ENCODE measurements at regions not wholly inside any gene's neighbourhood (a gene's known extent, or its start where the extent isn't known, plus 50 kb on each side); places are given as distances from the start of the nearest gene placed in this dataset.

DNA sequence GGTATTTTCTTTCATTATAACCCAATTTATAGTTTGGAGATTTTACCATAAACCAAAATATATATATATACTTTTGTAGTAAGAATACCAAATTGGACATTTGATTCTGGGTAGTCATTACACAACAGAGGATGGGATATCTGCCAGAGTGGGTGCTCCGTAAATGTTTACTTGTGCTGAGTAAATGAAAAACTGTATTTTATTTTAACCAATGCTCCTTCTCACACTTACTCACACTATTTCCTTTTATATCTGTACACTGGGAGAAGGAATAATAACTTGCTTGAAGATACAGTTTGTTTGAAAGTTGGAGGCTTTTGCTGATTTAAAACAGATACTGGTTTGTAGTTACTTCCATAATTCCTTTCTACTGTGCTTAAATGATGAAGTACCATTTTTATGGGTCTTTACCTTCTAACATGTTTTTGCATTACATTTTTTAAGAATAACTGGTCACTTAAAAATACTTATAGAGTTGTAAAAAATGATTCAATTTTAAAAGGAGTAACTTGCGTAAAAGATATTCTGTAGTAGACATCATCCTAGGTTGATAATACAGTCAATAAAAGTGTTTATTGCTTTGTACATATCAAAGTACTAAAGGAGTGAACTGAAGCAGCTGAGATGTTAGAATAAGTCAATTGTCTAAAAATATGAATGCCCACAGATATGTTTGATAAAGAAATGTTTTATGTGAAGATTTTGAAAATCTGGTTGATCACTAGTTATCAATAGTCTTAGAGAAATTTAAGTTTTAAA is 411.7 kb downstream of the UTRN start:
- DNase-seq, result no peak

DNA sequence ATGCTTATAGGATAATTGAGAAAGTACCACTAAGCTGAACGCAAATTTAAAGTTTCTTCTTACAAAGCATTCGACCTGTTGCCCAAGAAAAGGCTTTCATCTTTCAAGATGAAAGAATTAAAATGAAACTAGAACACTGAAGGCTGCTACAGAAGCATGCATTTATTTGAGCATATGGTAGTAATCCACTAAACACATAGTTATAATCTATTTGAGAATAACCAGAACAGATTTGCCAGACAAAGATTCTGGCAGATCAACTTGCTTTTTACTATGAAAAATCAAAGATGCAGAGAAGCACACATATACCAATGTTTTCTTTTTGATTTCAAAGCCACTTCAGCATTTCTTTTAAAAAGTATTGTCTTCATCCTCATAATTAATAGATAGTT is 412.2 kb downstream of the UTRN start:
- no peak for DNase-seq

DNA sequence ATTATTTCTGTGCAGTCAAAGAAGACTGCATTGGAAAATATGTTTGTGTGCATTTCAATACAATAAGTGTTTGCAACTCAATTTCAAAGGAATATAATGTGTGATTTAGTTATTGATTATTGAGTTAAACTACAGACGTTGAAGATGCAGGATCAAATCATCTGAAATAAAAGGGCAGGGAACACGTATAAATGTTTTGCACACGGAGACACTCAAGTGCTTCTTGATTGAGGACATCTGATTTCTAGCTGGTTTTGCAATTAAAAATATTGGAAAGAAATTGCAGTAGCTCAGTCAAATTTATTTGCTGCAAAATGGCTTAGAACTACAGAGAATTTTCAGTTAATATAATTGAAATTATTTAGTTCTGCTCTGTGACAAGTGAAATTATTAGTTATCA is 412.7 kb downstream of the UTRN start:
- no peak for DNase-seq

DNA sequence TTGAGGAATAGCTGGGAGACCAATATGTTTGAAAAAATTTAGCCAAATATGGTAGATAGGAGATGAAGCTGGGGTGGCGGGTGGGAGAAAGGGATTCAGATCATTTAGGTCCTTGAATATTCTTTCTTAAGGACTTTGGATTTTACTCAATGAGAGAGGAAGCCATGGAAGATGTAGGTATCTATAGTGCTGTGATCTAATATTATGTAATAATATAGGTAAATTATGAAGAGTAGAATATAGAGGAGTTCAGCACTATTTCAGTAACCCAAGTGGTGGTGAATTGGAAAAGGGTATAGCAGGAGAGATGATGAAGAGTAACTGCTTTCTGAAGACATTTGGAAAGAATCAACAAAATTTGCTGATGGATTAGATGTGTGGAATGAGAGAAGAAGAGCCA is 417.6 kb downstream of the UTRN start:
- DNase-seq, result no peak

DNA sequence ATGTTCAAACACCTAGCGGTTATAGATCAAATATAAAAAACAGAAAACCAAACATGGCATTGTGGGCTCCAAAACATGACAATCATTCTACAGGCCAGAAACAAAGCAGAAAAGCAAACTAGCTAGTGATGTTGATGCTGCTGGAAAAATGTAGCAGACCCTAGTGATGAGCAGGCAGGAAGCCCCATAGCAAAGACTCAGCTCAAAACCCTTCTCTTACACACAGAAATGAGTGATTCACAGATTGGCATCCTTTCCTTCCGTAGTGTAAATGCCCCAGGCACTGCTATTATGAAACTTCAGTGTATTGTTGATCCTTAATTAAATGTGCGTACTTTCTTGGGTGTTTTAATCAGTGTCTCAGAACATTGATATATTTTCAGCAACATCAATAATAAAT is 425.1 kb downstream of the UTRN start:
- DNase-seq, result no peak

DNA sequence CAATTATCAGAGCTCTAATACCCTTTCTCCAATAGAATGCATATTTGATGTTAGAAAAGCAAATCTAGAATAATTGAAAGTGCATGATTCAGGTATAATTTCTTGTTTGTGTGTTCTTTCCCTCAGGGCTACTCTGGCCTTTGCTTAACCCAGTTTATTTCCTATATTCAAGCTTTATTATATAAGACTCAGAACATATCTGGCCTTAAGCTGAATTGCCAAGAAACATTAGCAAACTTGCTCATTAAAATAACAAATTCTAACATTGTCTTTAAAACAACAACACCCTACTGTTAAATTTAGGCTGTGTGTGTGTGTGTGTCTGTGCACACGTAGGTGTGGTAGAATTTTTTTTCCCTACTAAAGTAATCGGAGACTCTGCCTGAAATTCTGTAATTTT is 426.5 kb downstream of the UTRN start:
- DNase-seq, result no peak

DNA sequence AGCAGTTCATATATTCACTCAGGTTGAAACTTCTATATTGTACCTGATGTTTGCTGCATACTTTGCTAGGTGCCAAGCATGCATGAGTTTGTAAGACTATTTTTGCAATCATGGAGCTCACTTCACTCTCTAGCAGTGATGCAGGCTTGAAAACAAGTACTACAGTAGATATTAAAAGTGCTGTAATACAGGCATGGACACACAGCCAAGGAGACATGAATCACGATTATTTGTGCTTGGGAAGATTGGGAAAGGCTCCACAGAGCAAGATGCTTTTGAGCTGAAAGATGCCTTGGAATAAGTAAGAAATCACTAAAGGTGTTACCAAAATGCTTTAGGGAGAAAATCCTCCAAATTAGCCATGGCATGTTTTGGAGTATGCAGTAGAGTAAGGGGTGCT is 427.4 kb downstream of the UTRN start:
- no peak for DNase-seq

DNA sequence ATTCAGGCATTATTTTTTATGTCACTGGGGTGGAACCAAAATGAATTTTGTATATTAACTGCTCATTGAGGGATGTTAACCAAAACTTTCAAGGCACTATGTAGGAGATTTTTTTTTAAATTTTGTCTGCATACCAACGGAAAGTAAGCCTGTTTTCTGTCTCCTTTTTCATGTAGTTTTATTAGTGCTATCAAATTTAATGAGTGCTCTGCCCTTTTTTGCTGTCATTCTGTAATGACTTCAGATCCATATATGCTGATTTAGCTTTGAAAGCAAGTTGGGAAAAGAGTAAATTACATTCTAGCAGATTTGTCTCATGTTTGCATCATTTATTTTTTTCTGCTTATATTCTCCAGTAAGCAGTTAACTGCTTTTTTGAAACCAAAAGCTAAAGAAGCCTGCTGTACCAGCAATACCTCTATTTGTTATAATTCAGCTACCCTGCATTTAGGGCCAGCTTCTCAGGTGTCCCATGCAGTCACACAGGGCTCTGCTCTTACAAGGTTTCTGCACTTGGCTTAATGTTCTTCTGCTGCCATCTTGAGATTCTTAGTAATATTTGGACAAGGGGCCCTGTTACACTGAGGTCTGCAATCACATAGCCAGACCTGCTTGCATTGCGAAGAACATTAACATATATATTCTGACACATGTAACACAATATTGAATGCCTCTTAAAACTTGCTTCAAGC is 429.0 kb downstream of the UTRN start:
- no peak for DNase-seq

DNA sequence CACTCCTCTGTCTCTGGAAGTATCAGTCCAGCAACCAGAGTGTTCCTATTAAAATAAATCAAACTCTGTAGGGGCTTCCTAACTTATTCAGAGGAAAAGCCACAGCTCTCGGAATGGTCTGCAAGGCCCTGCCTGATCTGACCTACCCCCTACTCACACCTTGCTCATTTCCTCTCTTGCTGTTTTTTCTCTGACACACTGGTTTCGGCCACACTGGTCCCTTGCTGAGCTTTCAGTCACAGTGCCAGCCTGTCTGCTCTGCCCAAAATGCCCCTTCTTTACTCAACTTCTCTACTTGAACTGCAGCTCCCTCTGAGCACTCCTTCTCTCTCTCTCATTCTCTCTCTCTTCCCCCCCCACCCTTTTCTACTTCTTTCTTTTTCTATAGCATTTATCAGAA is 430.2 kb downstream of the UTRN start:
- DNase-seq, result no peak

DNA sequence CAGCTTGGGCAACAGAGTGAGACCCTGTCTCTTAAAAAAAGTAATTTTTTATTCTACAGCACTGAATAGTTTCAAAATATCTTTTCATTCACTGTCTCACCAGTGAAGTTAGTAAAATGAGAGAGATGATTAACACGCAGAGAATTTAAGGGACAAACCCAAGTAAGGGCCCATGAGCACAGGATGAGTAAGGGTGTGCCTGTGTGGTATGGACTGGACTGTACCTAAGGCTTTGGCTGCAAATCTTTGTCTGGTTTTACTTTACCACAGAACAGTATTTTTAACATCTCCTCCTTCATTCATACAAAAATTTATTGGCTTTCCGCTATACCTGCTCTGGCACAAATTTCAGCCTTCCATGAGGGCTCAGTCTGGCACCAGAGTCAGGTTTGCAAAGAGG is 433.3 kb downstream of the UTRN start:
- no peak for DNase-seq

DNA sequence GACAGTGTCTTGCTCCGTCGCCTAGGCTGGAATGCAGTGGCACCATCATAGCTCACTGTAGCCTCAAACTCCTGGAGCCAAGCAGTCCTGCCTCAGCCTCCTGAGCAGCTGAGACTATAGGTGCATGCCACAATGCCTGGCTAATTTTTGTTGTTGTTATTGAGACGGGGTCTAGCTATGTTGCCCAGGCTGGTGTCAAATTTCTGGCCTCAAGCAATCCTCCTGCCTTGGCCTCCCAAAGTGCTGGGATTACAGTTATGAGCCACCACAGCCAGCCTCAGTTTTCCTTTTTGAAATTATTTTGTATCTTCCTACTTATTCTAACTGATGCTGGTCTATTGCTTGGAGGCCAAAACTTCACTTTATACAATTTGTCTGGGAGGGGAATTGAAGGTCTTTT is 436.1 kb downstream of the UTRN start:
- no peak for DNase-seq

DNA sequence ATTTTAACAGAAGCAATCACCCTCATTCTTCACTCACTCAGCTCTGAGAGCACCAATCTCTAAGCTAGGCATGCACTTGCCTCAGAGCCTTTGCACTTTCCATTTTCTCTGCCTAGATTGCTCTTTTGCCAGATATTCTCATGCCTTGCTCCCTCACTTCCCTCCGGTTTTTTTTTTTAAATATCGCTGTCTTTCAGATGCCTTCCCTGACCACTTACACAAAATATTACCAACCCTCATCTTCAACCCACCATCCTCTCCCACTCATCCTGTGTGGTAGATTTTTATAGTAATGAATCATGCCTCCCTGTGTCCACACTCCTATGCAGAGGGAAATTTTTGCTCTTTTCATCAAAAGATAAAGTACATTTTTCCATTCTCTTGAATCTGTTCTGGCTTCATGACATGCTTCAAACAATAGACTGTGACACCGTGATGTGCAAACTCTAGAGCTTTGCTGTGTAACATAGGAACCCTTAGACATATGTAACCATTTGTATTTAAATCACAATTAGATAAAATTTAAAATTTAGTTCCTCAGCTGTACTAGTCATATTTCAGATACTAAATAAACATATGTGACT is 437.1 kb downstream of the UTRN start:
- DNase-seq, result no peak

DNA sequence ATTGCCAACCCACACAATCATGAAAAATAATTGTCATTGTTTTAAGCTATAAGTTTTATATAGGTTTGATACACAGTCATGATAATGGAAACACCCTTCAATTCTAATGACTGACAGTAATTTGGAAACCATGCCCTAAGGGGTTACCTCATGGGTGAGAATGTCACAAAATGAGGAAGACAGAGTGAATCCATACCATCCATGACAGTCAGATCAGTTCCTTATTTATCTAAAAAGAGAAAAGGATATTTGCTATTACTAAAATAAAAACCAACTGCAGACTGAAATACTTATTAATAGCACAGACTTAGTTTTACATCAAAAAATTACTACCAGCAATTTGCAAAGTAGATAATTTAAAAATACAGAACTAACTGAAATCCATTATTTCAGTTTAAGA is 437.8 kb downstream of the UTRN start:
- DNase-seq, result no peak

DNA sequence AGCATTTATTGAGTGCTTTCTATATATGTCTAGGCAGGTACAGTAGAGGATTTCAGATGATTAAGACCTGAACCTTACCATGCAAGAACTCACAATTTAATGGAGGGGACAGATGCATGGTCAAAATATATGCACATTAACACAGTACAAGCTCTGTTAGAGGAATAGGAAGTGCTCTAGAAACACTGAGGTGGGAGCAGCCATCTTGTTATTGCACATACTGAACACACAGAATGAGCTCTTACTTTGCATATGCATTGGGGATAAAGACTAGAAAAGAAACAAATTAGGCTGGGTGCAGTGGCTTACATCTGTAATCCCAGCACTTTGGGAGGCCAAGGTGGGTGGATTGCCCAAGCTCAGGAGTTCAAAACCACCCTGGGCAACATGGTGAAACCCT is 438.3 kb downstream of the UTRN start:
- DNase-seq, result no peak

DNA sequence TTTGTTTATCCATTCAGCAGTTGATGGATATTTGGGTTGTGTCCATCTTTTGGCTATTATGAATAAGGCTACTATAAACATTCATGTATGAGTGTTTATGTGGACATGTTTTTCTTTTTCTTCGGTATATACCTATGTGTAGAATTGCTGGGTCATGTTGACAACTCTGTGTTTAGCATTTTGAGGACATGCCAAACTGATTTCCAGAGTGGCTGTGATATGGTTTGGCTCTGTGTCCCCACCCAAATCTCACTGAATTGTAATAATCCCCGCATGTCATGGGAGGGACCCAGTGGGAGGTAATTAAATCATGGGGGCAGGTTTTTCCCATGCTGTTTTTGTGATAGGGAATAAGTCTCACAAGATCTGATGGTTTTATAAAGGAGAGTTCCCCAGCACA is 439.7 kb downstream of the UTRN start:
- DNase-seq, result no peak

DNA sequence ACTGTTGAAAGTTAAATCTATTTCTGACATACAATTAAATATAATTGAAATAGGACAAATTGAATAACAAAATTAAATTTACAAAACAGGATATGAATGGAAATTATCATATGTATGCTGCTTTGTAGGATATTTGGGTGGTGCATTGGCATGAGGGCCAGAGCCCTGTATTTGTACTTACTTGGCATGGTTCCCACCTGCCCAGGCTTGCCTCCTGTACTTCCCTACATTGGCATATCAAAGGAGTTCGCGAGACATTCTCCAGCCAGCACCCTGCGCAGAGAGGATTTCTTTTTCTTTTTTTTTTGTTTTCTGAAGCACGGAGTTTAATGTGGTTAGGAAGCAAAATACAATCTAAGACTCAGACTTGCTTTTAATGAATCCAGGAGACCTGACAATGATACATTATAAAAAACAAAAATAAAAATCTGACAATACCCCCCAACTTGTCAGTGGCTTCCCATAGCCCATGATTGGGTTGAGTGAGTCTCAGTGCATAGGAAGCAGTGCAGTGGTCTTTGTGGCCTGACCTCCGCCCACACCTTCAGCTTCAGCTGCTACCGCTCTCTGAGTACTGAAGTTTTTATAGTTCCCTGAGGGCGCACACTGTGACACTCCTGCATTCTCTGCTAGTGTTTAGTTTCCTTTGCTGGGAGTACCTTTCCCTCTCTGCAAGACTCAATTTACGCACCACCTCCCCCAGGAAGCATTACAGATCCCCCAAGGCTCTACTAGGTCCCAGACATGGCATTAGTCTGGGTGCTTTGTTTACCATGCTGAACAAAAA is 440.8 kb downstream of the UTRN start:
- DNase-seq, result no peak

DNA sequence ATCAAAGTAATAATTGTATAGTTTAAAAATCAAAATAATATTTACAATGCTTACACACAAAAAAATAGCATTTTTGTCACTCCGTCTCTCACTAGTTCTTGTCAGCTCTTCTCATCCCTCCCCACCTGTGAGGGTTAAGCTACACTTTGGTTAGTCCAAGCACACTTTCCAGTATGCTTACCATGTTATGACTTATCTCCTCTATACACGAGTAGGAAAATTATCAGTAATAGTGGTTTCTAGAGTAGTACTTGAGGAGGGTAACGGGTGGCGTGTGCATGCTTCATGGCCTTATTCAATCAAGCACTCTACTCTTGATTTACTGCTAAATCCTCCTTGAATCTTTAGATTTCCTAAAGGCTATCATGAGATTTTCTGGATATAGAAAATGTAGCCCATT is 443.7 kb downstream of the UTRN start:
- no peak for DNase-seq

DNA sequence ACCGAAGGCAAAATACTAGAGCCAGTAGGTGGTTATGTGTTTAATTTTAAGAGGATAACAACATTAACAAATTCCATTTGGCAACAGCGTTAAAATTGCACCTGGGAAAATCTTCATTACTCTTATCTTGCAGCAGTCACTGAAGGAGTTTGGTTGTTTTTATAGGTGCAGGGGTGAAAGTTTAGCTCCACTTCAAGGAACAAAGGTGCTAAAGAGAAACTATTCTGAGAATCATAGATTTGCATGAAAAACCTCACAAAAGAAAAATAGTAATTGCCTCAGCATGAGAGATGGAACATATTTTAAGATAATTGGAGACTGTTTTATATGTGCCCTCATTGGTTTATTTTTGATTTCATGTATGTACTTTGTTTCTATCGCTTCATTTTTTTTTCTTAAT is 444.4 kb downstream of the UTRN start:
- no peak for DNase-seq

DNA sequence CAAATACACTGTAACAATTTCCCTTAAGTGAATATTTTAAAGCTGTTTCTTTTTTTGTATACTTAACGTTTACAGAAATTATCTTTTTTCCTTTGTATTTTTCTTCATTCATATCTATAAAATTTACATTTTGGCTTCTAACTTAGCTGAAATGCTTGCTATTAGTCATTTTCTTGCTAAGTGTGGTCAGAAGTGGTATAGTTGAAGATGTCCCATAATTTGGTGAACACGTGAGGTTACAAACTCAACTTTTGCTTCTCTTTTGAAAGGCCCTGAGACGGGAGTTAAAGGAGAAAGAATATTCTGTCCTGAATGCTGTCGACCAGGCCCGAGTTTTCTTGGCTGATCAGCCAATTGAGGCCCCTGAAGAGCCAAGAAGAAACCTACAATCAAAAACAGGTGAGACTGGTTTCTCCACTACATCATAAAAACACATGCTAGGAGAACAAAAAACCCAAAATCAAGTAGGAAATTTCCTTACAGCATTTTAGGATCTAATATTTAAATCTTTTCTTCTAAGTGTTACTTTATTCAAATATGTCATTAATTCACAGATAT is 445.0 kb downstream of the UTRN start:
- DNase-seq, result no peak

DNA sequence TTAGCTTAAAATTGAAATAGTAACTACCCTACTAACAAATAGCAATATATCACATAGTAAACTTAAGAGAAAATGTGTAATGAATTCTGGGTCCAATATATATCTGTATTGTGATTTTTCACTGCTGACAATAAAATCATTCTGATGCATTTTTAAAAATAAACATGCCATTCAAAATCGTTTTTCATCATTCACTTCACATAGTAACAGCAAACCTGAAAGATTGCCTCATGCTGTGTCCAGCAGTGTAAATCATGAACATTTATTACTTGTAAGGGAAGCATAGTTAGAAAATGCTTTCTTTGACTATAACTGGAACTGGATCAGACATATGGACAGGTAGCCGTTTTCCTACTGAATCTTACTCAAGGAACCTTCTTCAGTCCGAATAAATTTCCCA is 446.1 kb downstream of the UTRN start:
- DNase-seq, result no peak

DNA sequence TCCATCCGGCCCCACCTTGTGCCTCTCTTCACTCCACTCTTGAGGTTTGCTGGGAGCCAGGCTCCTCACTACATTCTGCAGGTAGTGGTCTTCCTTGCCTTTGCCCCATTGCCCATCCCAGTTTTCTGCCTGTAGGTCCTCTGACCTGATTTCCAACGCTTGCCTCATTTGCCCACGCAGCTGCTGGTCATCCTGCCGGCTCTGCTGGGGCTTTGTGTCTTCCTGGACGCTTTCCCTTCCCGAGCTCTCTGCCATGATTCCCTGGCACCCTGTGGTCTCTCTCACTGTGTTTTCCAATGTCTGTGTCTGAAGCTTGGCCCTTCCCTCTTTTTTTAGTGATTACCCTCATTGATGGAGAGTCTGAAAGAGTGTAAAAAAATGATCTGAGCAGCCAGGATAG is 451.6 kb downstream of the UTRN start:
- DNase-seq, result peak; percentile 6

DNA sequence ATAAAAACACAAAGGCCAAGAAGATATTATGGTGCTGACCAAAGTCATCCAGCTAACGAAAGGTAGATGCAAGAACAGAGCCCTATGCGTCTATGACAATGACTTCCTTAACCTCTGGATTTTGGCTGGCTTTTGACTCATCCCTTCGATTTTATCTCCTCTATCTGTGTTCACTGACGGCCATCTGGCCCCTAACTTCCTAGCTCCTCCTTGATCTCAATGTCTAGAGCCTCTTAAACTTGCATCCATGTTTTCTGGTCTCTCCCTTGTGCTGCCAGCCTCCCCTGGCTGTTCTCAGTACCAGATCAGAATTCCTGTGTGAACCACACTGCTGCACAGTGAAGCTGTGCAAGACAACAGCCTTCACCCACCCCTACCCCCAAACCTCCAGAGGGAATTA is 452.9 kb downstream of the UTRN start:
- no peak for DNase-seq

DNA sequence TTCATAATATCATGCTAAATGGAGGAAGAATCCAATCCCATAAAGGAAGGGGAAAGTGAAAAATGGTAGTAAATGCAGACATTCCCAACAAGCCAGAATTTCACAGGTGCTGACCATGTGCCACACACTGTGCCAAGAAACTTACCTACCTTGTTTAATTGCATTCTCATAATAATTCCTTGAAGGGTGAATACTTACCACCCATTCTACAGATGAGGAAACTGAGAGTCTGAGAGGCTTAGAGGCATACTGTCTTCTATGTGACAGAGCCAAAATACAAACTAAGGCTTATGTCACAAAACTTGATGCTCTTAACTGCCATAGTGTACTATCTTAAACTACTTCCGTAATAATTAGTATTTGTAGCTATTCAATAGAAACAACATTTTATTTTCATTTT is 454.7 kb downstream of the UTRN start:
- DNase-seq, result no peak

Data from midbrain (tissue), 1 donor.